Activated CD4-positive, alpha-beta T cell treated with anti-CD3 and anti-CD28 coated beads for 24 hours (primary cell): ENCODE measurements at regions not wholly inside any gene's neighbourhood (a gene's known extent, or its start where the extent isn't known, plus 50 kb on each side); places are given as distances from the start of the nearest gene placed in this dataset.
"Not testable (repeated sequence)": the region's sequence is repeated elsewhere in the genome, so short reads cannot be mapped to it uniquely, and the experiment has no call there.

Source experiments
- DNase-seq, 2 donors: peaks; one replicate each; pipeline ENCODE4 v3.0.0-alpha.2; 2020; ENCODE audit warnings: low read depth in 2 of 2

DNA sequence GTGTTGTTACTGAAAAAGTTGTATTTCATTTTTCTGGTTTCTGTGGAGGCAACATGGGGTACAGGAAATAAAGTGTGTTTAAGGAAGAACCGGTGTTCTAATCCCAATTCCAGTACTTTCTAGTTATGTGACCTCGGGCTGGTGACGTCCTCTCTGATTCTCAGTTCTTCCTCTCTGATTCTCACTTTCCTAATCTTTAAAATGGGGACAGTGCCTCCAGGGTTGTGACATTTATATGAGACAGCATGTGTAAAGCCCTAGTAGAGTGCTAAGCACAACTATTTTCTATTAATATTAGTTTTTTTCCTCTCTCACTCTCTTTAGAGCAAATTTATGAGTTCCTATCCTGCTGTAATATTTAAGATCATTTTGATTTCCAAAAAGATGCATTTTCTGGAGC is 50.9 kb upstream of the PTPDC1 start:
- no peak for DNase-seq

DNA sequence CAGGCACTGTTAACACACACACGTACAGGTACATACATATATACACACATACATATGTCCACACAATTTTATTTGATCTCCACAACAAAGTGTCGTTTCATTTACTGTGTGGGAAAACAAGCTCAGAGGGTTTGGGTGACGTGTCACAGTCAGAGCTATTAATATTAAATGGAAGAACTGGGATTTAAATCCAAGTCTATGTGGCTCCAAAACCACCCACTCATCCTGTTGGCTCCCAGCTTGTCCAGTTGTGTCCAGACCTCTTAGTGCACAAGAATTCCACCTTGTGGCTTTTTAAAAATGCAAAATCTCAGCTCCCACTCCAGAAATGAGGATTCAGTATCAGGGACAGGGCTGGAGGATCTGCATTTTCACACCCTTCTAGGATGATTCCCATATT is 52.3 kb upstream of the PTPDC1 start:
- no peak for DNase-seq

DNA sequence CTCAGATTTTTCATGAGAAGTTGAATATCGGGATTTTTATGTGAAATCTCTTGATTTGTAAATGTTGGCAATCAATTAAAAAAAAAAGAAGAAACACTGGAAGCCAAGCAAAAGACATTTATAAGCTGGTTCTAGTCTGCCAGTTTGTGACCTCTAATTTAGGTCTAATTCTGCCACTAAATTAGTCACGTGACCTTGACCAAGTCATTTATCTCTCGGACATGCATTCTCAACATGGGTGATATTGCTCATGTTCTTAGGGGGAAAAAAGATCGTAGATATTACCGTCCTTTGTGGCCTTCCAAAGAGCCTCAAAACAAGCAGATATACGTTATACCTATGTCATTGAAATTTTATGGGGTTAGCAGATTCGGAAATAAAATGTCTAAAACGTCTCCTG is 52.9 kb upstream of the PTPDC1 start:
- no peak for DNase-seq

DNA sequence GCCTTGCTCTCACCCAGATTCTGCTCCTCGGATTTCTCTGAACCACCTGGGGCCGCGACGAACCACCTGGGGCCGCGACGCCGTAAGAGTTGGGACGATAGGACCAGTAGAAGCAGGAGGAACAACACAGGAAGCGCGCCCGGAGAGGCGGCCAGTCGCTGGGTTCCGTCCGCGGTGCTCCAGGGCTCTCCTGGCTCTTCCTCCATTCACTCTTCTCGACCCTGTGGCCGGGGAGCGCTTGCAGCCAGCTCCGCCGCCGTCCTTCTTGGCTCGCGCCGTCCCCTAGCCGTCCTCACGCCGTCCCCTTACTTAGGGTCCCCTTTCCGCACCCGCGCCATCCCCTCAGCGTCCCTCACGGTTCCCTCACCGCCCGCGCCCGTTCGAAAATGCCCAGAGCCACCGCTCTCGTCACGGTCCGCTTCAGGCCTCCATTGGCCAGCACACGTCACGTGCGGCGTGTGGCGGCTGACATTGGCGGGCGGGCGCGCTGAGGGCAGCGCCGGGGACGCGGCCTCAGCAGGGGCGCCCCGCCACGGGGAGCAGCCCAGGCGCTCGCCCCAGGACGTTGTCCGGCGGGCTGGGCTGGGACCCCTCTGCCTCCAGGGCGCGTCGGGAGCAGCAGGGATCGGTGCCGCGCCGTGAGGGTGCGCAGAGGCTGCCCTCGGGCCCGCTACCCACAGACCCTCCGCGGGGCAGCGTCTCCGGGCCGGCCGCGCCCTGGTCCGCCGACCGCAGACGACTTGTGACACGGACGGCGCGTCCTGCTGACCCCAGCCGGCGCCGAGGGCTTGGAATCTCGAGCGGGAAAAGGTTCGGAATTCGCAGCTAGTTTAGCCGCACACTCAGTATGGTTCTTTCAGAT is 53.7 kb upstream of the PTPDC1 start:
- DNase-seq = peak; percentile 59 to 69

DNA sequence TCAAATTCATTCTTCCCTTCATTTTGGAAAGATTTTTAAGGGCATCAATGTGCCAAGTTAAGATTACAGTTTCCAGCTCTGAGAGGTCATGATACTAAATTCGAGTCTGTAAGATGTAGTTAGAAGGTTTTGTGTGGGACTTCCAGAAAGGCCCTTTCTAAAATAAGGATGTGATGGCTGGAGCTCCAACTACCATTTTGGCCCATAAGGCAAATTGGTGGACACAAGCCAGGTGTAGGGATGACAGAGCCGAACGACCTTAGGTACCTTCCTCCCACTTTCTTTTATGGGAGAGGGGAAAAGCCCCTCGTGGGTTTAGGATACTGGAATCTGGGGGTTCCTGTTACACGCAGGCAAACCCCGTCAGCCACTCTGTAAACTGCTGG is 54.3 kb upstream of the PTPDC1 start:
- no peak for DNase-seq

DNA sequence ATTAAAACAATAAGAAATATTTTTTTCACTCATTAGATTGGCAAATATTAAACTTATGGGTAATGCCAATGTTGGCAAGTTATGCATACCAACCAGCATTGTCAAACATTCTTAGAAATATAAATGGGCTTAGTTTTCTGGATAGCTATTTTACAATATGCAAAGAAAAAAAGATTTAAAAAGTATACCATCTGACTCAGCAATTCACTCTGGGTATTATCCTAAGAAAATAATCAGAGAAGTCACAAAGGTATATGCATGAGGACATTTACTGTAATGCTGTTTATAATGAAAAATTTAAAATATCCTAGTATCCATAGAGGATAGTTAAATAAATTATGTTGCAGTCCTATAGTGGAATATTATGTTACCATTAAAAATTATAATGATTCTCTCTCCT is 57.4 kb upstream of the PTPDC1 start:
- no peak for DNase-seq

DNA sequence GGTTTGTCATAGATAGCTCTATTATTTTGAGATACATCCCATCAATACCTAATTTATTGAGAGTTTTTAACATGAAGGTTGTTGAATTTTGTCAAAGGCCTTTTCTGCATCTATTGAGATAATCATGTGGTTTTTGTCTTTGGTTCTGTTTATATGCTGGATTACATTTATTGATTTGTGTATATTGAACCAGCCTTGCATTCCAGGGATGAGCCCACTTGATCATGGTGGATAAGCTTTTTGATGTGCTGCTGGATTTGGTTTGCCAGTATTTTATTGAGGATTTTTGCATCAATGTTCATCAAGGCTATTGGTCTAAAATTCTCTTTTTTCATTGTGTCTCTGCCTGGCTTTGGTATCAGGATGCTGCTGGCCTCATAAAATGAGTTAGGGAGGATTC is 61.8 kb upstream of the PTPDC1 start:
- not testable (repeated sequence) for DNase-seq

DNA sequence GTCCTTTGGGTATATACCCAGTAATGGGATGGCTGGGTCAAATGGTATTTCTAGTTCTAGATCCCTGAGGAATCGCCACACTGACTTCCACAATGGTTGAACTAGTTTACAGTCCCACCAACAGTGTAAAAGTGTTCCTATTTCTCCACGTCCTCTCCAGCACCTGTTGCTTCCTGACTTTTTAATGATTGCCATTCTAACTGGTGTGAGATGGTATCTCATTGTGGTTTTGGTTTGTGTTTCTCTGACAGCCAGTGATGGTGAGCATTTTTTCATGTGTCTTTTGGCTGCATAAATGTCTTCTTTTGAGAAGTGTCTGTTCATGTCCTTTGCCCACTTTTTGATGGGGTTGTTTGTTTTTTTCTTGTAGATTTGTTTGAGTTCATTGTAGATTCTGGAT is 63.4 kb upstream of the PTPDC1 start:
- DNase-seq = not testable (repeated sequence)

DNA sequence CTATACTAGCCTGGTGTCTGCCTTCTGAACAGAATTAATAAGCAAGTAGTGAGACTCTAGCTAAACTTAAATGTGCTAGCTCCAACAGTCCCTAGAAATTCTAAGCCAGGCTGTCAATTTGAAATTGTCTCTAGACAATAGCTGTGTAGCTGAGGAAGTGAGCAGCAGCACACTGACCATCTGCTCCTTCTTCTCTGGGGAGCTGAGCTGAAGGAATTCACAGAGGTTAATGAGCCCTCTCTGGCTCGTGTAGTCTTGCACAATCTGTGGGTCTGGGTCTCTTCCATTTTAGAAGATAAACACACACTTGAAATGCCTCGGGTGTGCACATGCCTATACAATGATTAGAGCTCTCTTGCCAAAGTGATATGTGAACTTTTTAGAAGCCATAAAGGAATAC is 63.5 kb upstream of the BARX1 start:
- no peak for DNase-seq

DNA sequence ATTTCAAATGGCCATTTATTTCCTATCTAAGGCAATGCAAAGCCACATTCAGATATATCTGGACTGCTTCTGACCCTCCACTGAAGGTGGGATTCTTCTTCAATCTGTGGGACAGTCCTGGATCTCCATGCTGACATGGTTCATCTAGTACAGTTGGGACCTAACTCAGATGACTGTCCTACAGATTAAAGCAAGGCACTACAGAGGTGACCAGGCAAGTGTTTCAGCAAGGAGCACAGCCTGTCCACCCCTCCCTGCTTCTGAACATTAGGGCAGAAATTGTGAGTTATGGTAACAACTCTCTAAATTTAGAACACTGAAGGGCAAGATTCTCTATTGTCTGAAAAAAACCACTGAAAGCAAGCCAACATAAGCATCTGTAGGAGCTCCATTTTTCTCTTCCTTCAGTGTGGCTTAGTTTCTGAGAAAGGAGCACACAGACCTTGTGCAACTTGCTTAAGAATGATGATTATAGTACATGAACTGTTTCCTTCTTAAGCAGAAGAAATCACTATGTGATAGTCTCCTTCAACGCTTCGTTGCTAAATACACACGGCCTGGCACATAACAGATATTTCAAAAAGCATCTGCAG is 62.9 kb upstream of the BARX1 start:
- no peak for DNase-seq

DNA sequence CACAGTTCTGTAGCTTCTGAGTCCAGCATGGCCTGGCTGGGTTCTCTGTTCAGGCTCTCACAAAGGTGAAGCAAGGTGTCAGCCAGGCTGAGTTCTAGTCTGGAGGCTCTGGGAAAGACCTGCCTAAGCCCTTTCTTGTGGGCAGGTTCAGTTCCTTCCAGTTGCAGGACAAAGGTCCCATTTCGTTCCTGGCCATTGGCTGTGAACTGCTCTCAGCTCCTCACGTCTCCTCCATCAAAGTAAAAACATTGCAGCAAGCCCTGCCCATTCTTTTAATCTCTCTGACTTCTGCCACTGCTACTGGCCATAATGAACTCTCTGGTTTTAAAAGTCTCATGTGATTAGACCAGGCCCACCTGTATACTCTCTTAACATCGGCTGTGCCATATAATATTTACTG is 61.6 kb upstream of the BARX1 start:
- DNase-seq = no peak

DNA sequence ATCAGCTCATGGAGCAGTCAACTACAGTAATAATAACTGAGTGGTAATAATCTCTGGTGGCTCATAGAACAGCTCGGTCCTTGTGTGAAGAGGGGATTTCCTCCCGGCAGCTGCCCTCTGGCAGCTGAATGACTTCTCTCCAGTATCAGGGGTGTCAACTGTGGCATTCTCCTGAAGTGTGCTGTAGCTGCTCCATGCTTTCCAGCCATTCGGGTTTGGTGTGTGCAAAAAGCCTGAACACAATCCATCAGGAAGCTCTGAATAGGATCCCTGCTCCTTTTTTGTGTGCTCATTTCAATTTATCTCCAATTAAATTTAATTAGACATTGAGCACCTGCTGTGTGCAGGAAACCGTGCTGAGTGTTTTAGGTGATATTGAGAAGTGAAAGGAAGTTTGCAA is 59.8 kb upstream of the BARX1 start:
- DNase-seq = no peak

DNA sequence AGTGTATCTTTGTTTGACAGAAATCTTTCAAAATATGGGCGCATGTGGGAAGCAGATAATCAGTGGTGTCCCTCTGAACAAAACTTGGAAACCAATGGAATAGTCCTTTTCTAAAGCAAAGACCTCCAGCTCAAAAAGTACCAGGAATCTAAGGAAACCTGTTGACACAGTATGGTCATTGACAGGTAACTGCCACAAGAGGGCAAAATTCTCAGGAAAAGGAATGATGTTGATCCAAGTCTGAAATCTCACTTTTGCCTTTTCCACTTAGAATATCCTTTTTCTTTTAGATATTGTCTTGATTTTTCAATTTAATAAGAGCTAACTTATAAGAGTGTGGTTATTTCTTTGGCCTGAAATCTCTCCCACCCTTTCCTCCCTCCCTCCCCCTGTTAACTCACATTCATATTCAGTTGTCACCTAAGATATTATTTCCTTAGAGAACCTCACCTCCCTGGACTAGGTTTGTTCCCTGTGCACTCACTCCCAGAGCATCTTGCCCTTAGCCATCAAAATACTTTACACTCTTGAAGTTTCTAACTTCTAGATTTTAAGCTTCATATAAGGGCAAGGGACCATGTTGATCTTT is 59.0 kb upstream of the BARX1 start:
- no peak for DNase-seq

DNA sequence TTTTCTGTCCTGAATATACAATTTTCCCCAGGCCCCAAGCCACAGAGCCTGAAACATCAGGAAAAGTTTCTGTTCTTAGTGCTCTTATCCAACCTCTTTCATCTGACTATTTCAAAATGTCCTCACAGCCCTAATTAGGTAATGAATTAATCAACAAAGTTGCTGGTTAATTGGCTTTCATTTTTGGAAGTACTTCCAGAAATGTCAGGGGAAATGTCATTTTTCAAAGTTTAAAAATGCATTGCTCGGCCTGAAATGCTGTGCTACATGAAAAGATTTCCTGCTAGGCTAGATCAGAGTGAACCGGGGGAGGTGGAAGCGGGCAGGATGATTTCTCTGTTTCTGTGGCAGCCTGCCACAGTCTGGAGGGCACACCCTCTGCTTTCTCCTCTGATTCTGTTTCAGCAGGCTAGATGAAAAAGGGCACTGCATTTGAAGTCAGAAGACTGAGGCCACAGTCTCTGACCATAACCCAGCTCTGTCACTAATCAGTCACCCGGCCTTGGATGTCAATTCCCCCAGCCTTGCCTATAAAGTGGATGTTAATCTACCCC is 55.9 kb upstream of the BARX1 start:
- no peak for DNase-seq

DNA sequence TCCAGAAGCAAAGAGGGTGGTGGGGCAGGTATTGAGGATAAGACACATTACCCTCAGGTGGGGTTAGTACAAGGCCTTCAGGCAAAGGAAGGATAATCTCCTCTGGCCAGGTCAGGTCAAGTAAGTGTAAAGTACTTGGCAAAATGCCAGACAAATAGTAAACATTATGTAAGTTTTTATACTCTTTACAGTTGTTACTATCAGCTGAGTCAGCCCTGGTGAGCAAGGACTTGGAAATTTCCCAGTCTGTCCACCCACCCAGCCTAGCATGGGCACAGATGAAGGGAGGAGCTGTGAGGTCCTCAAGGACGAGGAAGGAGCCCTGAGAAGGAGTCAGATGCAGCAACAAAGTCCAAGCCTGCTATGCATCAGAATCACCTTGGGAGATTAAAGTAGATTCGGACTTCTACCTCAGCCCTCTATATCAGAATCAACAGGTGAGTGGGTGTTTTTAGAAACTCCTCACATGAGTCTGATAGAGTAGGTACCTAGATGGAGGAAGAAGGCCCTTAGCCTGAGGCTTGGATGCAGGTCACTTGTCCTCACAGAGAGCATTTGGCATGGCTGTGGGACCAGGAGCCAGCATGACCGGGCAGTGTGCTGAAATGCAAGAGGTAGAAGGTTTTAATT is 50.2 kb upstream of the BARX1 start:
- DNase-seq = no peak
